ENCODE measurements at regions not wholly inside any gene's neighbourhood (a gene's known extent, or its start where the extent isn't known, plus 50 kb on each side); places are given as distances from the start of the nearest gene placed in this dataset.

- ChIA-PET POLR2A (no interaction called here), CTCF (no interaction called here)
- no peak for TF ChIP-seq CTCF (IDR thresholded peaks at IDR 0.05; ENCODE audit: control extremely low read depth, extremely low read depth, low read depth, missing control alignments)
- DNase-seq (ENCODE audit: extremely low spot score) = no peak
Measured at GRCh38 chr3:80252113-80252512, 484.3 kb upstream of the ROBO1 start.

- ChIA-PET CTCF (interaction anchor here (1.4 kb wide), 1 partner anchor 20 kb away, joined by 3 read pairs; no protein-coding TSS in a partner anchor), POLR2A (no interaction called here)
- DNase-seq (ENCODE audit: extremely low spot score) = no peak
- no peak for TF ChIP-seq CTCF (IDR thresholded peaks at IDR 0.05; ENCODE audit: control extremely low read depth, extremely low read depth, low read depth, missing control alignments)
Measured at GRCh38 chr3:80247766-80248165, 480.0 kb upstream of the ROBO1 start.

GRCh38 chr3:80244390-80244789 lies 476.6 kb upstream of the ROBO1 start:
- ChIA-PET POLR2A (no interaction called here), CTCF (no interaction called here)
- no peak for DNase-seq (ENCODE audit: extremely low spot score)
- TF ChIP-seq CTCF (IDR thresholded peaks at IDR 0.05; ENCODE audit: control extremely low read depth, extremely low read depth, low read depth, missing control alignments) = no peak

- TF ChIP-seq CTCF (IDR thresholded peaks at IDR 0.05; ENCODE audit: control extremely low read depth, extremely low read depth, low read depth, missing control alignments) = no peak
- no peak for DNase-seq (ENCODE audit: extremely low spot score)
- CTCF ChIA-PET = interaction anchor here (1.2 kb wide), 1 partner anchor 16 kb away, joined by 3 read pairs; no protein-coding TSS in a partner anchor
- POLR2A ChIA-PET = no interaction called here
Measured at GRCh38 chr3:80241791-80242190, 474.0 kb upstream of the ROBO1 start.

GRCh38 chr3:80239301-80239700 lies 471.5 kb upstream of the ROBO1 start:
- no peak for DNase-seq (ENCODE audit: extremely low spot score)
- no peak for TF ChIP-seq CTCF (IDR thresholded peaks at IDR 0.05; ENCODE audit: control extremely low read depth, extremely low read depth, low read depth, missing control alignments)
- ChIA-PET CTCF (no interaction called here), POLR2A (no interaction called here)

GRCh38 chr3:80238606-80239005 lies 470.8 kb upstream of the ROBO1 start:
- ChIA-PET CTCF (no interaction called here), POLR2A (no interaction called here)
- DNase-seq (ENCODE audit: extremely low spot score) = no peak
- TF ChIP-seq CTCF (IDR thresholded peaks at IDR 0.05; ENCODE audit: control extremely low read depth, extremely low read depth, low read depth, missing control alignments) = no peak

GRCh38 chr3:80238152-80238551 lies 470.4 kb upstream of the ROBO1 start:
- TF ChIP-seq CTCF (IDR thresholded peaks at IDR 0.05; ENCODE audit: control extremely low read depth, extremely low read depth, low read depth, missing control alignments) = no peak
- ChIA-PET POLR2A (no interaction called here), CTCF (no interaction called here)
- no peak for DNase-seq (ENCODE audit: extremely low spot score)
